ENCODE measurements at regions not wholly inside any gene's neighbourhood (a gene's known extent, or its start where the extent isn't known, plus 50 kb on each side); places are given as distances from the start of the nearest gene placed in this dataset.

DNA sequence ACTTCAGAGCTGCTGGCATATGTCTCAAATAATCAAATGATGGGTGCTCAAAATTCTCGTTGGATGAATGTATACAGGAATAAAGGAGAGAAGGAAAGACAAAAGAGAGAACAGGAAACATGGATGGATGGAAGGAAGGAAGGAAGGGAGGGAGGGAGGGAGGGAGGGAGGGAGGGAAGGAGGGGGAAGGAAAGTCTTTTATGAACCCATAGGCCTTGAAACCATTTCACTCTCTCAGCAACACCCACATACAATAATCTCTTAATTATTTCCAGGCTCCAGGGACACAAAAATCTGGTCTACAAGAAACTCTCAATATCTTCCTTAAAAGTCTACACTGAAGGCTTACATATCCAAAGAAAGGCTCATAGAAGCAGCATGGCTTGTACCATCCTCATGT, 363.4 kb upstream of the TMPO start:
- DNase-seq: no peak

DNA sequence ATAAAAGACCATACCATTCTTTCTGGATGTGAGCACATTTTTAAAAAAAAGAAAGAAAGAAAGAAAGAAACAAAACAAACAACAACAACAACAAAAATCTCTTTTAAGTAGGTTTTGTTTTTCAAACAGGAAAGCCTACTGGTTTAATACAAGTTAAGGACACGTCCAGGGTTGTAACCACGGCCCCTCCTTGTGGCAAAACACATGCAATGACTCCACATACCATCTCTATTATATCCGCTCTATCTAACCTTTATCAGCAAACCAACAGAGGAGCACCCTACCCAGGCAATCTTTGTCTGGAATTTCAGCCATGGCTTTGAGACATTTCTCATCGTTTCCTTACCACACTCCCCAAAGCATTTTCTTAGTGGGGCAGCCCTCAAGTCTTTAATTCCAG, 360.5 kb upstream of the TMPO start:
- DNase-seq: peak; percentile 32

DNA sequence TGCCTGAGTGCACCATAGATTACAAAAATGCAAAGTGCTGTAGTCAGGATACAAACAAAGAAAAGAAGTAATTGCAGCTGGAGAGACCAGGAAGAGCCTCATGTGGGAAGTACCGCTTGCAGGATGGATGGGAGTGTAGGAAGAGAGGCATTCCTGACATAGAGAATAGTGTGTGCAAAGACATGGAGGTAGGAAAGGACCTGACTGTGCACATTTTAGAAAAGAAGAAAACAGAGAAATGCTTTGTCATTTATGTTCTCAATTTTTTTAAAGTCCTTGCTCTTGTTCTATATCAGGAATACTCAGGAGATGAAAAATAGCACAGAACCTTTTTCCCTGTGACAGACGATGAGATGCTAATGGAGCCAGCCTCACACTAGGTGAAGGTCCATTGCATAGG, 358.7 kb upstream of the TMPO start:
- no peak for DNase-seq

DNA sequence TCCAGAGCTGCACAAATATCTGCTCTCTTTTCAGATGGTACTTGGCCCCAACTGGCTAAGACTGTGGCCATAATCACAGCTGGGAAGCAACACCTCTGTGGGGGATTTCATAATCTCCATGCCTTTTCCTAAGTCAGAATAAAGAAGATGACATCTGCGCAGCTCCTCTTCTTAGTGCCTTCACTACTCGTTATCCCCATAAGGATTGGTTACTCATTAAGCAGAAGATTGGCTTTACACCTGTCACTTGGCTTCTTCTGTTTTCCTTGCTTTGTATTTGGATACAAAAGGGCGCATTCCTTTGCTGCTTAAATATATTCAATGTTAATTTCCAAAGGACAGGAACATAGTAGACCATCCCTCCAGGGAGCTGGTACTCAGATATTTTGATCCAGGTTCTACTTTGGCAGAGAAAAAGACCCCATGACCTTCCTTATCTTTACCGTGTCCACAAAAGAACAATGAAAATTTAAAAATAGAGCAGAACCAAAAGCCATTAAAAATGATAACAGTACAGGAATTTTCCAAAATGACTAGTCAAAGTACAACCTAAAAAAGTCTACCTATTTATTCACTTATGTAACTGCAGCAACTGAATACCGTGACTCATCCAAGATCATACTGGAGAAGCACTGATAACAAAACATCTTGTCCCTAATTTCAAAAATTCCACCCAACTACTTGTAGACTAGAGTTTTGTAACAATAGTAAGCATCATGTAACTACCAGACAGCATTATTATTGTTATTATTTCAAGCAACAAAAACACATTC, 352.3 kb upstream of the TMPO start:
- no peak for DNase-seq

DNA sequence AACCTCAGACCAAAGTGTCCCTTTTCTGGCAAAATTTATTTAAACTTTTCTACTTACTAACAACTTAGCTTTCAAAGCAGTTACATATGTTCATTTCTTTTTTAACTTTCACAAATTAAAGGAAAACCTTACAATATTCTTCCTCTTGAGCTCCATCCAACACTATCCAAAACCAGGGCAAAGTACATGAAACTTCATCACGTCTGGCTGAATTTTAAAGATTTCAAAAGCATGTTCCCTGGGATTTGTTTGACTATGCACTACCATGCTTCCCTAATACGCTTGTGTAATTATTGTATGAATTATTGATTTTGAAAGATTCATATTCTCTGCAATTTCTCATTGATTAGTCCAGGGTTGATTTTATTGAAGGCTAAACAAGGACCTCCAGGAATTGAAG, 343.1 kb upstream of the TMPO start:
- no peak for DNase-seq

DNA sequence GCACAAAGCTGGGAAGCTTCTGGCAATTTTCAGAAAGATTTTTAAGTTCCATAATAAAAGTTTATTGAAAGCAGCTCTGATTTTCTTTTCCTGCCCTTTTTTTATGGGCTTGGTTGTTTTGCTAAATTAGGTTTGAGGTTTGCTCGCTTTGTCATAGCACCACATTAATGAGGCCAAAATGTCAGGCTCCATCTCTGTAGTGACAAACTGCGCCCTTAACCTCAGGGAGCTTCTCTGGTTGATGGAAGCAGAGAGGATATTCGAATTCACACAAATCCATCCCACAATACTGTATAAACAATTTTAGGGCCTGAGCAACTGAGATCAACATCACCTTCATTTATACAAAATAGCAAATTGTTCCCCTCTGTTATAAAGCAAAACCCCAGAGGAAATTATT, 342.6 kb upstream of the TMPO start:
- no peak for DNase-seq

DNA sequence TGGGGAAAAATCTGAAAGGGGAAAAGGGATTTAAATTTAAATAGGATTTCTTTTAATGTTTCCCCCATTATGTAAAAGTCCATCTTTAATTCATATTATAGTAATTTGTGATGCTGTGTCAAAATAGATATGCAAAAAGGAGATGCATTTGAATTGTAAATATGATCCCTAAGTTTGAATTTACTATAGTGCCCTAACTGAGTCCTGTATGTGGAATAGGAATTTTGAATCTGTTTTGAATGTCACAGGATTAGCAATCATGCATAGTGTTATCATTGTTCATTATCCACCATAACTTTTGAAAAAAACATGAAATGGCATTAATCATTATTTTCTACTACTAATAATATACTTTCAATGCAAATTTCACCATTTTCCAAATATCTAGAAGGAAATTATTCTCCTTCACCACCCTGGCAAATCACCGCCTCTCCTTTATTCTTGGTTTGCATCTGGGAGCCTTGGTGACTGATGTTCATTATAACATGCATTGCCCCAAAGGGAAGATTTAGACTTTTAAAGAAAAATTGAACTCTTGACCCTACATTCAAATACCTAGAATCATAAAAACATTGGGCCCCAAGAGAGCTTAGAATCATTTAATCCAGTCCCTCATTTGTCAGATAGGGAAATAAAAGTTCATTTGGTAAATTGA, 341.5 kb upstream of the TMPO start:
- DNase-seq: no peak

DNA sequence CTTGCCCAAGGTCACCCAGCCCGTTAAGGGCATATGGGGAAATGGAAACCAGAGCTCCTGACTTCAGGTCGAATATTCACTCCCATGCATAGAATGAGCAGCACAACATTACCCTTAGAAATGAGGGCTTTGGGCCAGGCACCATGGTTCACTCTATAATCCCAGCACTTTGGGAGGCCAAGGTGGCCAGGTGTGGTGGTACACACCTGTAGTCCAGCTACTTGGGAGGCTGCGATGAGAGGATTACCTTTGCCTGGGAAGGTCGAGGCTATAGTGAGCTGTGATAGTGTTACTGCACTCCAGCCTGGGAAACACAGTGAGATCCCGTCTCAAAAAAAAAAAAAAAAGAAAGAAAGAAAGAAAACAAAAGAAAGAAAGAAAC, 341.0 kb upstream of the TMPO start:
- DNase-seq: no peak

DNA sequence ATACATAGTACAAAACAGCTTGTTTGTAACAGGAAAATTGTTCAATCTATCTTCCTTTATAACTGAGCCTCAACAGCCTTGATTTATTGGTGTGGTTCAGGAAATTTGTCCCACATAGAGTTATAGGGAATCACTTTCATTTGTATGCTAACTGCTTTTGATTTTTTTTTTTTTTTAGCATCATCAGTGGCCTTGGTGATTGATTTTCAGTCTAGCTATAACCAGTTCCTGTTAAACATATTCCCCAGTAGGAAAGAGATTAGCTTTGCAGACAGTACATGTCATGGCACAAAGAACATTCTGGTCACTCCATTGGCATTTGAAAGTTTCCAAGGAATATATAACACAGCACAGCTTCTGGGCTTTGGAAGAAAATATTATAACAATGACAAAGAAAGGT, 337.3 kb upstream of the TMPO start:
- no peak for DNase-seq

DNA sequence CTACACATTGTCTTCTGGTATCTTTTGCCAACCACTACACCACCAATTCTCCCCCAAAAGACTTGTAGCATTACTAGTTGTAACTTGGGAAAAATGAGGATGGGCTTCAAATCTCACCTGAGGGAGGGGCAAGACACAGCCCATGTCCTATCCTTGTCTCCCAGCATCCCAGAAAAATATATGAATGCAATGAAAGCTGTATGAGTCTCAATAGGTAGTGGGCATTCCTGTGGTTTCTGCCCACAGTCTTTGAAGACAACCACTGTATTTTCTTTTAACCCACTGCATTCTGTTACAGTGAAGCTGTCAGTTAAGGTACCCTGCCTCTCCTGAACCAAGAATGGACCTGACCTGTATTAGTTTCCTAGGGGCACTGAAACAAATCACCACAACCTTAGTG, 336.2 kb upstream of the TMPO start:
- no peak for DNase-seq

DNA sequence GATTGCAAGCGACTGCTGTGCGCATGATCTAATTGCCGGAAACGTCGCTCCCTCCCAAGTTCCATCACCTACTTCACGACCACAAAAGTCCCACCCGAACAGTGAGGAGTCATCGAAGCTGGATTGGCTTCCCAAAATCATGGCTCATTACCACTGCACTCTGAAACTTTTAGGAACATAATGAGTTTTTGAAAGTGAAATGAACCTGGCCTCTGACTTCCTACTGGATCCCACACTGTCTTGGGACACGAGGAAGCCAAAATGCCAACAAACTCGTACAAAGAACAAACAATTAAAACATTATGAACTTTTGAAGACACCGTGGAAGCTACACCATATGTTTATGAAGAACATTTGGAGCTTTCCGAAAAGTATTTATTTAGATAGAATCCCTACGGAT, 334.8 kb upstream of the TMPO start:
- DNase-seq: no peak

DNA sequence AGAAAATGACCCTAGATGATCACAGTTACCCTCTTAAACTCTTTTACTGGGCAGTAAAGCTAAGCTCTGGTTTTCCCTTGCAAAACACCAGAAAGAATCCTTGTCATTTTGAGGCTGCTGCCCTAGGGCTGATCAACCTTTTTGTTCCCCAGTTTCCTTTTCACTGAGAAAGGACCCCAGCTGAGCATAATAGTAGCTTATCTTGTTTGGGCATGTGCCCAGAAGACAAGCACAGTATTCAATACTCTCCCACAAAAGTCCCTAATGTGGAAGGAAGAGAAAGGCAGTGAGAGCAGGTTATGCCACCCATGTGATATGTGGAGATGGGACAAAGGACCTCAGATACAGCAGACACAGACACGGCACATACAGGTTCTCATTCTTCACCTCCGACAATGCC, 332.6 kb upstream of the TMPO start:
- no peak for DNase-seq

DNA sequence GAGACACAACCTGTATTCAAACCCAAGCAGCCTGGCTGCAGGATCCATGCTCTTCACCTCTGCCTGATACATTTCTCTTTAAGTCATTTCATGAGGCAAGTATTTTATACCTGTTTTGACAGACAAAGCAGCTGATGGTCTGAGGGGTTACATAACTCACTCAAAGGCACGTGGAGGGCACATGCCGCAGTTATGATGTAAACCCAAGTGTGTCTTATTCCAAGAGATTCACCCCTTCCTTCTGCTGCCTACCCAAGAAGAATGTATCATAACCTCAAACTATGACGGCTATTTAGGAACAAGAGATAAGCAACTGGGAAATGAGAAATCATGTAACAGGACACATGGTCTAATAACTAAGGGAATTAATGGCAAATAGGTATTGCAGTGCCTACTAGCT, 329.8 kb upstream of the TMPO start:
- no peak for DNase-seq

DNA sequence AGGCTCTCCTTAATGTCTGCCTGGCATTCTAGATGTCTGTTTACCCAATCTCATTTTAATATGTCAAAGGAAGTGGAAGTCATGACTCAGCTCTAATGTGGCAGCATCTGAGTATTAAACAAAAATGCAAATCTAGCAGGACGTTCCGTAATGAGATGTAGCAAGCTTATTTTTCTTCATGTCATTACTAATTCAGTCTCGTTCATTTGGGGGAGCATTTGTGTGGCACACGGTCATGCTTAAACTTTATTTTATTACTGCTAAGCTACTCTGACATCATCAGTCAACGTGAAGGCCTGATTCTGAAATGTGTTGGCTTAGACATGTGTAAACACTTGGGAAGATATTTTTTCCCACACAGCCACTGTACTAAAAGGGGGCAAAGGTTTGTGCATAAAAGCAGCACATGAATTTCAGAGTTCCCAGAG, 326.7 kb upstream of the TMPO start:
- DNase-seq: no peak

DNA sequence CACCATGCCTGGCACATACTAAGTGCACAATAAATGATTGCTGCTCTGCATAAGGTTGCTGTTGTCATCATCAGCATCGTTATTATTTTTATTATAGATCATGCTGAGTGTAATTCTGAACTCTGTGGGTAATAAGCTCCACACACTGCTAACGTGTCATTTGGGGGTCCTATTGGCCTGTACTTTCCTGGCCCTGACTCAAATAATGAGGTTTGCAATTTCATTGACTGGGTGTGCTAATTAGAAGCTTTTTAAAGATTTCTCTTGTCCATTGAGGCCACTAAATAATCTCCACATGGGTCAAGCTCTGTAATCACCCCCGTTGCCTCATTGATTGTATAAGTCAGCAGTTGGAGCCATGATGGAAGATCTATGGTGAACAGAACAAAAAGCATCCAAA, 320.8 kb upstream of the TMPO start:
- no peak for DNase-seq

DNA sequence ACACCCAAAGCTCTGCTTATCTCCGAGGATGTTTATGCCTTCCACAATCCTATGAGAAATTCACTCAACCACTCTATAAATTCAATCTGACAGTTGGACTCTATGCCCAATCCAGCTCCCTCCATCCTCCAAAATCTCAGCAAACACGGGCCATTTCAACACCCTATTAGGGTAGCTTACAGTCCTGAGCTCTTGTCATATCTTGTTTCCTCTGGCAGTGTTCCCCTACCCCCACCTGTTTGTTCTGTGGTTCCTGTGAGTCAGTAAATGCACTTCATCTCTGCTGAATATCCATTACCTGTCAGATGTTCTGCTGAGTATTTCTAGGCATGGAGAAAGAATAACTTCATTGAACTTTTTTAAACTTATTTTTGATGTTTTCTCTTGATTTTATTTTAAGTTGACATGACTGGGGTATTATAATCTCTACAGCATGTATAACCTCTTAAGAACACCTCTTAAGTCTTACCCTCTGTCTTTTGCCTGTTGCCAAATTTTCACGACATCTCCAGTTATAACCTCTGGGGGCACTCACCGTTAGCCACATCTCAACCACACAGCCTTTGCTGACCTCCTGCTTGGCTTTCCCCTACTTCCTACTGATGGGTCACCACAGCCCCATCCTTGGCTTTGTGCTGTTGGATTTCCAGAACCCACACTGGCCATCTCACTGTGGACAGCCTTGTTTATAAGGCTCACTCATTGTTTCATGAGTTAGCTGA, 317.0 kb upstream of the TMPO start:
- no peak for DNase-seq

DNA sequence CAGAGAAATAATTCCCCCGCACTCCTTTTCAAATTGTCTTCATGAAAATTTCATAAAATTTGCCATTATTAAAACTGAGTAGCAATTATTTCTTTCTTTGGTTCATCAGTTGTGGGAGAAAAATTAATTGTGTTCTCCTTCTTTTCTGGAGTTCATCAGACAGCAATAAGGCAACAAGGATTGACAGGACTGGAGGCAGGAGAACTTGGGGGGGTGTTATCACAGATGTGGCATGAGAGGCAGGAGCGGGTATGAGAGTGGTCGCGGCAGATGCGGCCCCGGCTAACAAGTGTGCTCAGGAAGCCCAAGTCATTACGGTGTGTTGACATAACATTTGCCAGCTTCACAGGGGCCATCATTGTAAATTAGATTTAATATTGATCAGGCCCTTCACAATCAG, 306.6 kb upstream of the TMPO start:
- peak; percentile 38 for DNase-seq

DNA sequence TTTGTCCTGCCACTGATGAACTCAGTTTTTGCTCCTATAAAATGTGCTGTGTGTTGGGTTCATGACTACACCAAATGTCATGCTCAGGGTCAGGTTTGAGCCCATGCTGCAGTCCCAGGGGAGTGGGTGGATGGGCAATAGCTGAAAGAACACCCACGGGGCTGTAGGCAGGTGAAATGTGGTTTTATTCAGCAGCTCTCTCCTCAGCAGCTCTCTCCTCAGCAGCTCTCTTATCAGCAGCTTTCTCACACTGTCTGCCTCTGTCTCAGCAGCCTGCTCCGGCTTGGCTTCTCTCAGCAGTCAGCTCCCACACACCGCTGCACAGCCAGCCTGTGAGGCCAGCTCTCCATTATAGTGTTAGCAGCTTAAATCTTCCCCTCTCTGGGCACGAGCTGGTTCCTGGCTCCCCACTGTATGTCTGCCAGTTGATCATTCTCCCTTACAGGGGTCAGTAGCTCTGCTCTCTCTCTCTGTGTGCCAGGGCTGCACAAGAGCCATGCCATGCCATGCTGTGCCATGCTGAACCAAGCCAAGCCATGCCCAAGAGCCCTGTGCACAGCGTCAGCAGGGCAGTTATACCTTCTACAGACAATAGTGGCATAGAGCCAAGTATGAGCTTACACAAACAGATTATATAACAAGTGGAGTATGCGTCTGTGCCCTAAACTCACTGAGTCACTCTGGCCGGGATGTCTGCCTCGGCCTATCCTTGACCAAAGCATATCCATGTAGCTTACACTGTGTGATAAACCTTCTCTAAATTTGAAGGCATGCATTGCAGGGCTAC, 303.3 kb upstream of the TMPO start:
- DNase-seq: no peak

DNA sequence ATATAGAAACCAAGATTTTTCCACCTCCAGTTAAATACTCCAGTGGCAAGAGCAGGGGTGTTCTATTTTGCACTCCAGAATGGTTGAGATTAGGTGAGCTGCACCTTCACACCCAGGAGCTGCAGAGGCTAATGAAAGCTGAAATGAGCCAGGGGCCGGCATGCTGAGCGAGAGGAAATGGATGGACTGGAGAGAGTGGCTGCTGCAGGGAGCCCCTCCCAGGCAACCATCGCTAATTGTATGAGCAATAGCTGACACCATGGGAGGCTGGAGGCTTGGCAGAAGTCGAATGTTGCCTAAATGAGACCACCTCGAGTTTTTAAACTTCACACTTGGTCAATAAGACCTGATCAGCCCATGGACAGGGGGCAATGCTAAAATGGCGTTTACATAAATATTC, 301.8 kb upstream of the TMPO start:
- DNase-seq: no peak

DNA sequence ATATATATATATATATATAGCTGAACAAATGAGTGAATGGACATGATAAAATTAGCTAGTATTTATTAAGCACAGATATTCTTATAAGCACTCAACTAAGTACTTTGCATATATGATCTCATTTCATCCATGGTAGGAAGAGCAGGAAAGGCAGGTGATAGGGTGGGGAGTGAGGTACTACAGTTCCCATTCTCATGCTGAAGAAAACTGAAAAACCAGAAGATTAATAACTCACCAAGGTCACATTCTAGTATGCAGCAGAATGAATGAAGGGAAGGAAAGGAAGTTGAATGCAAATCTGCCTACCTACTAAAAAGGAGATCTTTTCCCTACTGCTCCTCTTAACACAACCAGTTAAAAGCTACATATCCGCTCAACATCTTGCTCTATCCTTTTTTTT, 298.1 kb upstream of the TMPO start:
- DNase-seq: no peak

DNA sequence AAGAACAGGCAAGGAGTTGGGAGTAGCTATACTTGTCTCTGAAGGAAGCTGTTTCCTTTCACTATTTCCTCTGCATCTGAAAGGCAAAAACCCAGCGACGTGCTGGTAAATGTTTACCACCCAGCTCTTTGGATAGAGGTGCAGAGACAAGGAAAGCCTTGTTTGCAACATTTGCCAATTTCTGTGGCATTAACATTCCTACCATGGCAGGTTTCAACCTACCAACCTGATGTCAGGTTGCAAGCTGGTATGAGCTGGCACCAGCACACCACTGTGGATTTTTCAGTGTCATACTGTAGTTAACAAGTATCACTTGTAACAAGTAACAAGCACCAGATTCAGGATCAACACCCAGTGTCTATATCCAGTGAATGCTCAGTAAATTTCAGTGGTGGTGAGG, 294.8 kb upstream of the TMPO start:
- DNase-seq: no peak

DNA sequence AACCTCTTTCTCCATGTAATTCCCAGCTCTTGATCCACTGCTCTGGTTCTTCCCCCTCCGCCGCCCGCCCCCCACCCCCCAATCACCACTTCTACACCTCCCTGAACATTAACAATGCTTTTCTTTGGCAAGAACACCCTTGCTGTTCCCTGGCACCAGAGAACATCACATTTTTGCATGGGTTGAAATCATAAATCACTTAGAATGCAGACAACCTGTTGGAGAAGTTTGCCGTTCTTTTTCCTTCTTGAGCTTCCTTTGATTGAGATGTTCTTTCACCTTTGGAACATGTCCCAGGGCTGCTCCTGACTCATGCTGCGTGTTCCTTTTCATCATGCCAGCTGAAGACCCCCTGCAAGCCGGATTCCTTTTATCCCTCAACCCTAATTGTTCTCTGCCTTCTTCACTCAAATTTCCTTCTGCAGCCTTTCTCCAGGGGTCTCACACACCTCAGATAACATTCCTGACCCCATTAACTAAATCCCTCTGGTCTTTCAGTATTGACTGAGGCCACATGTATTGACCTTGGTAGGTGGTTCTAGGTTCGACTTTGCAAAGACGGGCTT, 294.1 kb upstream of the TMPO start:
- no peak for DNase-seq

DNA sequence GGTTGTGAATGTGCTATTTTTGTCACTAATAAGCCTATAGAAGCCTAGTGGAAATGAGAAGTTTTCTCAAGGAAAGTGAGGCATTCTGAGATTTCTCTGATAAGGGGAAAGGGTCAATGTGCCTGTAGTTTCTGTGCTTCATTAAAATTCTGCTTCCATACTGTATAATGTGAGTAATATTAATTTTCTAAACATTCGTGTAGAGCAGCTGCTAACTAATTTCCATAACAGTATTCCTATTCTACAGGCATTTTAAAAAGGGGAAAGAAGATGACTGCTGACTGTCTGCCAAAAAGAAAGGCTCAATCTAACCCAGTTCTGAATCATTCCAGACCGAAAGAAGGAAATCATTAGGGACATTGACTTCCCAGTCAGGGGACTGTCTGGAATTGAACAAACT, 293.3 kb upstream of the TMPO start:
- no peak for DNase-seq
